ENCODE measurements at regions not wholly inside any gene's neighbourhood (a gene's known extent, or its start where the extent isn't known, plus 50 kb on each side); places are given as distances from the start of the nearest gene placed in this dataset.
"Not testable (repeated sequence)": the region's sequence is repeated elsewhere in the genome, so short reads cannot be mapped to it uniquely, and the experiment has no call there.

DNA sequence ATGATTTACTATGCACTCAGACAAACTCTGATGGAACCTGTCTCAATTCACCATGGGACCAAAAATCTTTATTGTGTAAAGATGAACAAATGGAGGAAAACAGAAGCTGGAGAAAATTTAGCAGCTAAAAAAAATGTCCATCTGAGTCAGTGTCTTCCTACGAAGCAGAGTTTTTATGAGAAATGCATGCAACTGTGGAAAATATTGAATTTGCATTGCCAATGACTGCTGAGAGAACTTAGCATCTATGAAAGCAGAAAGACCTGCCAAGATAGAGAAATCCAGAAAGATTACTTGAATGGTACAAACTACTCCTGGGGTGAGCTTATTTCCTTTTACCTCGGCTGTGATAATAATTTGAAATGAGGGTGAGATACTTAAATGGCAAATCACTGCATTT is 289.7 kb upstream of the GCFC2 start:
- DNase-seq (ENCODE audit: insufficient read length, low spot score, missing footprints) = no peak
- Histone ChIP-seq H3K4me3 (ENCODE audit: insufficient read depth, low read length) (no peak overlapping the region), H3K27ac (ENCODE audit: low read depth, low read length) (no peak overlapping the region), H3K4me2 (ENCODE audit: insufficient read depth, low read length) (no peak overlapping the region), H3K36me3 (ENCODE audit: insufficient read depth, low read length) (no peaks in the 10 kb centered on the region), H2AFZ (ENCODE audit: low read length) (no peak overlapping the region), H4K20me1 (ENCODE audit: insufficient read depth, low read length) (no peaks in the 10 kb centered on the region), H3K4me1 (ENCODE audit: insufficient read depth, low read length) (no peaks in the 10 kb centered on the region), H3K27me3 (ENCODE audit: insufficient read depth, low read length) (no peaks in the 10 kb centered on the region), H3K79me2 (ENCODE audit: insufficient read depth, low read length) (no peaks in the 10 kb centered on the region), H3K9me3 (ENCODE audit: low read depth, low read length) (peaks cover 3% of the 10 kb centered on the region)
- TF ChIP-seq CTCF (IDR thresholded peaks at IDR 0.05; ENCODE audit: extremely low read depth, low read depth, low read length) = no peak

DNA sequence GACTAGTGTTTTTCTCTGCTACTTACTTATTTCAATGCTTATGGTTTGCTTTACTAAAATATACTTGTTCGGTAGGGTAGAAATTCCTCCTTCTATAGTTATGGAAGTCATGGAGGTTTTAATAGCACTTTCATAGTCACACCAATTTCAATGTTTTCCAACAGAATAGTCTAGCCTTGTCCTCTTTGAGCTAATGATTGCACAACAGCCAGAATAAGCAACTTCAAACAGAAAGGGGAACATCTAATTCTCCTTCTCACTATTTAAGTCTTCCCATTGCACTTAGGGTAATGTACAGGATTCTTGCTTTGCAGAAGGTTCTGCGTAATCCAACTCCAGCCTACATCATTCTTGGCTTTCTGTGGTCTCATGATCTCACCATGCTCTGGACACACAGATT is 287.7 kb upstream of the GCFC2 start:
- no peak for DNase-seq (ENCODE audit: insufficient read length, low spot score, missing footprints)
- no peaks in the 10 kb centered on the region for H3K36me3 ChIP-seq (ENCODE audit: insufficient read depth, low read length)
- no peaks in the 10 kb centered on the region for H3K79me2 ChIP-seq (ENCODE audit: insufficient read depth, low read length)
- H4K20me1 ChIP-seq (ENCODE audit: insufficient read depth, low read length) = no peaks in the 10 kb centered on the region
- no peak overlapping the region for H3K4me2 ChIP-seq (ENCODE audit: insufficient read depth, low read length)
- peaks cover 3% of the 10 kb centered on the region for H3K9me3 ChIP-seq (ENCODE audit: low read depth, low read length)
- H3K27me3 ChIP-seq (ENCODE audit: insufficient read depth, low read length) = no peaks in the 10 kb centered on the region
- H3K27ac ChIP-seq (ENCODE audit: low read depth, low read length) = no peak overlapping the region
- no peak overlapping the region for H2AFZ ChIP-seq (ENCODE audit: low read length)
- no peak overlapping the region for H3K4me3 ChIP-seq (ENCODE audit: insufficient read depth, low read length)
- no peaks in the 10 kb centered on the region for H3K4me1 ChIP-seq (ENCODE audit: insufficient read depth, low read length)
- no peak for TF ChIP-seq CTCF (IDR thresholded peaks at IDR 0.05; ENCODE audit: extremely low read depth, low read depth, low read length)

GRCh38 chr2:75994759-75995158 is 284.0 kb upstream of the GCFC2 start:
- Histone ChIP-seq H3K27ac (ENCODE audit: low read depth, low read length) (no peak overlapping the region), H2AFZ (ENCODE audit: low read length) (no peak overlapping the region), H3K79me2 (ENCODE audit: insufficient read depth, low read length) (no peaks in the 10 kb centered on the region), H3K27me3 (ENCODE audit: insufficient read depth, low read length) (no peaks in the 10 kb centered on the region), H3K4me1 (ENCODE audit: insufficient read depth, low read length) (no peaks in the 10 kb centered on the region), H3K4me3 (ENCODE audit: insufficient read depth, low read length) (no peak overlapping the region), H3K36me3 (ENCODE audit: insufficient read depth, low read length) (no peaks in the 10 kb centered on the region), H3K9me3 (ENCODE audit: low read depth, low read length) (no peaks in the 10 kb centered on the region), H4K20me1 (ENCODE audit: insufficient read depth, low read length) (no peaks in the 10 kb centered on the region), H3K4me2 (ENCODE audit: insufficient read depth, low read length) (no peak overlapping the region)
- no peak for TF ChIP-seq CTCF (IDR thresholded peaks at IDR 0.05; ENCODE audit: extremely low read depth, low read depth, low read length)
- DNase-seq (ENCODE audit: insufficient read length, low spot score, missing footprints) = no peak

DNA sequence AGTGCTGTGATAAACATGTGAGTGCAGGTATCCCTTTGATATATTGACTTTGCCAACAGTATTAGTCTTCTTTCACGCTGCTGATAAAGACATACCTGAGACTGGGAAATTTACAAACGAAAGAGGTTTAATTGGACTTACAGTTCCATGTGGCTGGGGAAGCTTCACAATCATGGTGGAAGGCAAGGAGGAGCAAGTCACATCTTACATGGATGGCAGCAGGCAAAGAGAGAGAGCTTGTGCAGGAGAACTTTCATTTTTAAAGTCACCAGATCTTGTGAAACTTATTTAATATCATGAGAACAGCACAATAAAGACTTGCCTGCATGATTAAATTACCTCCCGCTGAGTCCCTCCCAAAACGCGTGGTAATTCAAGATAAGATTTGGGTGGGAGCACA is 277.9 kb upstream of the GCFC2 start:
- H3K9me3 ChIP-seq (ENCODE audit: low read depth, low read length); DNase-seq (ENCODE audit: insufficient read length, low spot score, missing footprints); H3K4me2 ChIP-seq (ENCODE audit: insufficient read depth, low read length); H3K79me2 ChIP-seq (ENCODE audit: insufficient read depth, low read length); H3K36me3 ChIP-seq (ENCODE audit: insufficient read depth, low read length); H3K4me3 ChIP-seq (ENCODE audit: insufficient read depth, low read length); H3K27me3 ChIP-seq (ENCODE audit: insufficient read depth, low read length); H3K4me1 ChIP-seq (ENCODE audit: insufficient read depth, low read length); H2AFZ ChIP-seq (ENCODE audit: low read length); H3K27ac ChIP-seq (ENCODE audit: low read depth, low read length); H4K20me1 ChIP-seq (ENCODE audit: insufficient read depth, low read length): not testable (repeated sequence)

GRCh38 chr2:75986617-75987016 is 275.9 kb upstream of the GCFC2 start:
- Histone ChIP-seq H3K4me1 (ENCODE audit: insufficient read depth, low read length) (no peaks in the 10 kb centered on the region), H3K4me3 (ENCODE audit: insufficient read depth, low read length) (no peak overlapping the region), H4K20me1 (ENCODE audit: insufficient read depth, low read length) (no peaks in the 10 kb centered on the region), H3K27me3 (ENCODE audit: insufficient read depth, low read length) (no peaks in the 10 kb centered on the region), H3K4me2 (ENCODE audit: insufficient read depth, low read length) (no peak overlapping the region), H3K9me3 (ENCODE audit: low read depth, low read length) (no peaks in the 10 kb centered on the region), H3K79me2 (ENCODE audit: insufficient read depth, low read length) (no peaks in the 10 kb centered on the region), H2AFZ (ENCODE audit: low read length) (no peak overlapping the region), H3K27ac (ENCODE audit: low read depth, low read length) (no peak overlapping the region), H3K36me3 (ENCODE audit: insufficient read depth, low read length) (no peaks in the 10 kb centered on the region)
- no peak for DNase-seq (ENCODE audit: insufficient read length, low spot score, missing footprints)
- TF ChIP-seq CTCF (IDR thresholded peaks at IDR 0.05; ENCODE audit: extremely low read depth, low read depth, low read length) = no peak
